A549 (cell line): ENCODE measurements at regions not wholly inside any gene's neighbourhood (a gene's known extent, or its start where the extent isn't known, plus 50 kb on each side); places are given as distances from the start of the nearest gene placed in this dataset.

ENCODE experiments used
- ATAC-seq, 2 experiments: fragments of 200-7000 bp in 1 of 2; fragments of >200 bp in 1 of 2; cut with Nextera tagmentation in 1 of 2; cut with Tn5 transposase in 1 of 2; 3 replicates each; pipeline versions ENCODE4 v1.8.0 to v1.9.1; 2018 to 2020; ENCODE audit warnings: mild to moderate bottlenecking in 1 of 2, moderate library complexity in 1 of 2
- CTCF ChIA-PET: fragments of 300-600 bp; sonication (Branson Sonifier 250); formaldehyde crosslinking; extraction: SDS; loops from one replicate; lab custom pipeline; 2021; ENCODE audit warnings: antibody characterized with exemption, inconsistent platforms; lab: Yijun Ruan, JAX
- POLR2A ChIA-PET: fragments of 350-600 bp; formaldehyde crosslinking; extraction: SDS; loops from one replicate; lab custom pipeline; 2021; ENCODE audit warnings: antibody characterized with exemption, inconsistent platforms; lab: Yijun Ruan, JAX
- DNase-seq, 2 experiments: peaks; one replicate each; pipeline versions ENCODE4 v3.0.0 to v3.0.0-alpha.2; 2011 to 2016; ENCODE audit warnings: low read depth in 1 of 2, low spot score in 1 of 2
- FAIRE-seq: peaks from 2 replicates; lab custom pipeline; 2011; peaks lifted over from hg19 to GRCh38; lab: Jason Lieb, UNC
- H3K27ac ChIP-seq, 2 experiments: fragments of >200 bp; sonication (Bioruptor Twin); formaldehyde crosslinking; 3 replicates each; pipeline ENCODE4 v1.5.1; 2016 to 2017
- H3K4me1 ChIP-seq: fragments of >200 bp; sonication (Bioruptor Twin); formaldehyde crosslinking; 3 replicates; pipeline ENCODE4 v1.6.1; 2016
- H3K4me2 ChIP-seq: fragments of >200 bp; sonication (Bioruptor Twin); formaldehyde crosslinking; 3 replicates; pipeline ENCODE4 v1.6.1; 2016
- H3K4me3 ChIP-seq: fragments of >200 bp; sonication (Bioruptor Twin); formaldehyde crosslinking; 3 replicates; pipeline ENCODE4 v1.5.1; 2016
- H3K9me3 ChIP-seq: fragments of >200 bp; sonication (Bioruptor Twin); formaldehyde crosslinking; 3 replicates; pipeline ENCODE4 v1.6.1; 2016
- BCL3 ChIP-seq: fragments of >200 bp; sonication (Bioruptor Twin); formaldehyde crosslinking; IDR thresholded peaks from 3 replicates; pipeline ENCODE4 v1.6.1; 2016
- CBX8 ChIP-seq: fragments of 200-600 bp; sonication (generic); IDR thresholded peaks from 2 replicates; pipeline ENCODE4 v1.6.1; 2016
- CHD2 ChIP-seq: fragments of 150-350 bp; IDR thresholded peaks from 2 replicates; pipeline ENCODE4 v1.6.1; 2014; ENCODE audit warnings: low read length; ENCODE audit not compliant: partially characterized antibody
- EHF ChIP-seq: fragments of 250-450 bp; sonication (Bioruptor Pico); IDR thresholded peaks from 2 replicates; pipeline ENCODE4 v1.5.0; 2020; ENCODE audit warnings: mild to moderate bottlenecking
- ELK1 ChIP-seq: fragments of 150-350 bp; IDR thresholded peaks from 2 replicates; pipeline ENCODE4 v1.6.1; 2014; ENCODE audit warnings: low read depth, mild to moderate bottlenecking, low read length
- EP300 ChIP-seq, 2 experiments: fragments of >200 bp; sonication (Bioruptor Twin); formaldehyde crosslinking; IDR thresholded peaks; 2 replicates in 1 of 2; 3 replicates in 1 of 2; pipeline ENCODE4 v1.6.1; 2016 to 2017
- HDAC2 ChIP-seq: fragments of 200-600 bp; sonication (generic); IDR thresholded peaks from 2 replicates; pipeline ENCODE4 v1.6.1; 2016
- HOXA7 ChIP-seq: fragments of 250-450 bp; sonication (Bioruptor Pico); IDR thresholded peaks from 2 replicates; pipeline ENCODE4 v1.5.0; 2020; ENCODE audit warnings: mild to moderate bottlenecking, moderate library complexity
- HOXB5 ChIP-seq: fragments of 250-450 bp; sonication (Bioruptor Pico); IDR thresholded peaks from 2 replicates; pipeline ENCODE4 v1.5.0; 2020; ENCODE audit warnings: mild to moderate bottlenecking, moderate library complexity
- JUN ChIP-seq, 2 experiments: fragments of >200 bp; sonication (Bioruptor Twin); formaldehyde crosslinking; IDR thresholded peaks; 2 replicates in 1 of 2; 3 replicates in 1 of 2; pipeline ENCODE4 v1.6.1; 2016 to 2017
- KDM1A ChIP-seq: fragments of 200-600 bp; sonication (generic); IDR thresholded peaks from 2 replicates; pipeline ENCODE4 v1.6.1; 2016; ENCODE audit warnings: low read depth, mild to moderate bottlenecking
- KDM5A ChIP-seq: fragments of 200-600 bp; sonication (generic); IDR thresholded peaks from 2 replicates; pipeline ENCODE4 v1.6.1; 2016; ENCODE audit warnings: antibody characterized with exemption, mild to moderate bottlenecking
- MAFK ChIP-seq: fragments of 450-650 bp; IDR thresholded peaks from 2 replicates; pipeline ENCODE4 v1.6.1; 2014; ENCODE audit not compliant: partially characterized antibody
- MAX ChIP-seq: IDR thresholded peaks from 2 replicates; pipeline ENCODE4 v1.6.1; 2012
- MYC ChIP-seq: IDR thresholded peaks from 2 replicates; pipeline ENCODE4 v1.6.1; 2012; ENCODE audit warnings: mild to moderate bottlenecking, inconsistent platforms, low read length, improper control_type of control experiment, borderline replicate concordance
- NPAS2 ChIP-seq: fragments of 250-450 bp; sonication (Bioruptor Pico); IDR thresholded peaks from 2 replicates; pipeline ENCODE4 v1.8.0; 2022; ENCODE audit warnings: mild to moderate bottlenecking, moderate library complexity, borderline replicate concordance
- PHF8 ChIP-seq: fragments of 200-600 bp; sonication (generic); IDR thresholded peaks from 2 replicates; pipeline ENCODE4 v1.6.1; 2016; ENCODE audit warnings: low read depth, mild to moderate bottlenecking, antibody characterized with exemption, moderate library complexity, borderline replicate concordance
- RARB ChIP-seq: fragments of 250-450 bp; sonication (Bioruptor Pico); IDR thresholded peaks from 2 replicates; pipeline ENCODE4 v1.8.0; 2021; ENCODE audit warnings: mild to moderate bottlenecking, moderate library complexity
- SREBF2 ChIP-seq: fragments of 450-650 bp; IDR thresholded peaks from 2 replicates; pipeline ENCODE4 v1.6.1; 2014; ENCODE audit warnings: mild to moderate bottlenecking, moderate library complexity
- TFCP2L1 ChIP-seq: fragments of 250-450 bp; sonication (Bioruptor Pico); IDR thresholded peaks from 2 replicates; pipeline ENCODE4 v1.5.0; 2021; ENCODE audit warnings: mild to moderate bottlenecking
- TP53 ChIP-seq: fragments of 250-450 bp; sonication (Bioruptor Pico); IDR thresholded peaks from 2 replicates; pipeline ENCODE4 v1.5.0; 2021; ENCODE audit warnings: mild to moderate bottlenecking, moderate library complexity
- ZFP36 ChIP-seq: fragments of 450-650 bp; IDR thresholded peaks from 2 replicates; pipeline ENCODE4 v1.6.1; 2014; ENCODE audit warnings: borderline replicate concordance; ENCODE audit not compliant: partially characterized antibody
- ZSCAN20 ChIP-seq: fragments of 250-450 bp; sonication (Bioruptor Pico); IDR thresholded peaks from 2 replicates; pipeline ENCODE4 v1.8.0; 2022; ENCODE audit warnings: mild to moderate bottlenecking, moderate library complexity
- WGBS: methylation state at CpG from one replicate; pipeline ENCODE4 v1.1.6; 2017; ENCODE audit errors: missing lambda C conversion rate; 5-methylcytosine and 5-hydroxymethylcytosine counted together
- TF ChIP-seq, protein P1 (sequence below): fragments of 200-600 bp; sonication (generic); IDR thresholded peaks from 2 replicates; pipeline ENCODE4 v1.6.1; 2016; ENCODE audit warnings: antibody characterized with exemption, mild to moderate bottlenecking, moderate library complexity
- TF ChIP-seq, protein P2 (sequence below): IDR thresholded peaks from 2 replicates; pipeline ENCODE4 v1.6.1; 2012; ENCODE audit warnings: low read depth, borderline replicate concordance
- TF ChIP-seq, protein P3 (sequence below): fragments of 450-650 bp; IDR thresholded peaks from 2 replicates; pipeline ENCODE4 v1.6.1; 2014; ENCODE audit warnings: antibody characterized with exemption
- TF ChIP-seq, protein P4 (sequence below): fragments of >200 bp; sonication (Bioruptor Twin); formaldehyde crosslinking; IDR thresholded peaks from 2 replicates; pipeline ENCODE4 v1.6.1; 2016
- TF ChIP-seq, protein P5 (sequence below): fragments of 250-450 bp; sonication (Bioruptor Pico); IDR thresholded peaks from 2 replicates; pipeline ENCODE4 v1.5.0; 2020; ENCODE audit warnings: low read depth, mild to moderate bottlenecking, moderate library complexity

GRCh38 chr10:121302541-121303180, 295.6 kb downstream of the FGFR2 start:
- no peak for ATAC-seq
- TF ChIP-seq TFCP2L1 (CRISPR knock-in tag) (no peak), PHF8 (no peak), CBX8 (no peak), HOXB5 (no peak), TP53 (CRISPR knock-in tag) (no peak), JUN (IDR thresholded peaks at IDR 0.05) (no peak), ZSCAN20 (no peak), HDAC2 (no peak), ELK1 (no peak), EP300 (IDR thresholded peaks at IDR 0.05) (no peak), MAX (no peak), ZFP36 (no peak), SREBF2 (no peak), KDM1A (no peak), HOXA7 (no peak), KDM5A (no peak), CHD2 (no peak), RARB (CRISPR knock-in tag) (no peak)
- TF ChIP-seq, protein P1, sequence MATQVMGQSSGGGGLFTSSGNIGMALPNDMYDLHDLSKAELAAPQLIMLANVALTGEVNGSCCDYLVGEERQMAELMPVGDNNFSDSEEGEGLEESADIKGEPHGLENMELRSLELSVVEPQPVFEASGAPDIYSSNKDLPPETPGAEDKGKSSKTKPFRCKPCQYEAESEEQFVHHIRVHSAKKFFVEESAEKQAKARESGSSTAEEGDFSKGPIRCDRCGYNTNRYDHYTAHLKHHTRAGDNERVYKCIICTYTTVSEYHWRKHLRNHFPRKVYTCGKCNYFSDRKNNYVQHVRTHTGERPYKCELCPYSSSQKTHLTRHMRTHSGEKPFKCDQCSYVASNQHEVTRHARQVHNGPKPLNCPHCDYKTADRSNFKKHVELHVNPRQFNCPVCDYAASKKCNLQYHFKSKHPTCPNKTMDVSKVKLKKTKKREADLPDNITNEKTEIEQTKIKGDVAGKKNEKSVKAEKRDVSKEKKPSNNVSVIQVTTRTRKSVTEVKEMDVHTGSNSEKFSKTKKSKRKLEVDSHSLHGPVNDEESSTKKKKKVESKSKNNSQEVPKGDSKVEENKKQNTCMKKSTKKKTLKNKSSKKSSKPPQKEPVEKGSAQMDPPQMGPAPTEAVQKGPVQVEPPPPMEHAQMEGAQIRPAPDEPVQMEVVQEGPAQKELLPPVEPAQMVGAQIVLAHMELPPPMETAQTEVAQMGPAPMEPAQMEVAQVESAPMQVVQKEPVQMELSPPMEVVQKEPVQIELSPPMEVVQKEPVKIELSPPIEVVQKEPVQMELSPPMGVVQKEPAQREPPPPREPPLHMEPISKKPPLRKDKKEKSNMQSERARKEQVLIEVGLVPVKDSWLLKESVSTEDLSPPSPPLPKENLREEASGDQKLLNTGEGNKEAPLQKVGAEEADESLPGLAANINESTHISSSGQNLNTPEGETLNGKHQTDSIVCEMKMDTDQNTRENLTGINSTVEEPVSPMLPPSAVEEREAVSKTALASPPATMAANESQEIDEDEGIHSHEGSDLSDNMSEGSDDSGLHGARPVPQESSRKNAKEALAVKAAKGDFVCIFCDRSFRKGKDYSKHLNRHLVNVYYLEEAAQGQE = no peak
- TF ChIP-seq, protein P2, sequence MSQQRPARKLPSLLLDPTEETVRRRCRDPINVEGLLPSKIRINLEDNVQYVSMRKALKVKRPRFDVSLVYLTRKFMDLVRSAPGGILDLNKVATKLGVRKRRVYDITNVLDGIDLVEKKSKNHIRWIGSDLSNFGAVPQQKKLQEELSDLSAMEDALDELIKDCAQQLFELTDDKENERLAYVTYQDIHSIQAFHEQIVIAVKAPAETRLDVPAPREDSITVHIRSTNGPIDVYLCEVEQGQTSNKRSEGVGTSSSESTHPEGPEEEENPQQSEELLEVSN = no peak
- TF ChIP-seq, all 56 proteins: peak for 0
- Histone ChIP-seq H3K4me1 (no peaks in the 10 kb centered on the region), H3K27ac (no peak overlapping the region), H3K9me3 (no peaks in the 10 kb centered on the region), H3K4me3 (no peak overlapping the region), H3K4me2 (no peak overlapping the region)
- CTCF ChIA-PET = no interaction called here
- POLR2A ChIA-PET = no interaction called here
- WGBS = 24% methylated on average over 7 of the region's 7 CpGs
- FAIRE-seq = no peak
- no peak for DNase-seq

DNA sequence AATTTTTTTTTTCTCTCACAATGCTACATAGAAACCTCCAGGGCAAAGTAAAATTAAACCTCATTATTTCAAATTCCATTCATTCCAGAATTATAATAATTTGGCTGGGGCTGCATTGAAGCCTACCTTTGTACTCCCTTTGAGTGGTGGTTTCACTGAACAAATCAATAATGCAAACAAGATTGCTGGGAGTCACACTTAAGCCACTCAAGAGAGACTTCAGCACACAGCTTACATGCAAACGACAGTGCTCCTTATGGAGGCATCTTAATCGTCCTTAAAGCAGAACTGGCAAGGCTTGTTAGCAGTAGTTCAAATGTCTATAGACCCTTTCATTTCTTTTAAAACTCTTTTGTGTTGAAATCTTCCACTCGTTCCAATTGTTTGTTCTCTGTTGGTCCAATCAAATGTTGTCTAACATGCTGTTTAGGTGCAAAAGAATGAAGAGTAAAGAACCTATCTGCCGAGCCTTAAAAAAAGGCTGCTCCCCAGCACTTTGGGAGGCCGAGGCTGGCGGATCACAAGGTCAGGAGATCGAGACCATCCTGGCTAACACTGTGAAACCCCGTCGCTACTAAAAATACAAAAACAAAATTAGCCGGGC, 294.9 kb downstream of the FGFR2 start:
- TF ChIP-seq, protein P3, sequence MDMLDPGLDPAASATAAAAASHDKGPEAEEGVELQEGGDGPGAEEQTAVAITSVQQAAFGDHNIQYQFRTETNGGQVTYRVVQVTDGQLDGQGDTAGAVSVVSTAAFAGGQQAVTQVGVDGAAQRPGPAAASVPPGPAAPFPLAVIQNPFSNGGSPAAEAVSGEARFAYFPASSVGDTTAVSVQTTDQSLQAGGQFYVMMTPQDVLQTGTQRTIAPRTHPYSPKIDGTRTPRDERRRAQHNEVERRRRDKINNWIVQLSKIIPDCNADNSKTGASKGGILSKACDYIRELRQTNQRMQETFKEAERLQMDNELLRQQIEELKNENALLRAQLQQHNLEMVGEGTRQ = no peak
- TF ChIP-seq MYC = no peak
- no peak for TF ChIP-seq JUN (IDR thresholded peaks at IDR 0.05)
- no peak for TF ChIP-seq BCL3
- no peak for TF ChIP-seq EHF (CRISPR knock-in tag)
- TF ChIP-seq KDM5A = no peak
- TF ChIP-seq, protein P4, sequence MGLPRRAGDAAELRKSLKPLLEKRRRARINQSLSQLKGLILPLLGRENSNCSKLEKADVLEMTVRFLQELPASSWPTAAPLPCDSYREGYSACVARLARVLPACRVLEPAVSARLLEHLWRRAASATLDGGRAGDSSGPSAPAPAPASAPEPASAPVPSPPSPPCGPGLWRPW = no peak
- TF ChIP-seq CBX8 = no peak
- TF ChIP-seq MAFK = no peak
- no peak for TF ChIP-seq NPAS2 (CRISPR knock-in tag)
- TF ChIP-seq, protein P5, sequence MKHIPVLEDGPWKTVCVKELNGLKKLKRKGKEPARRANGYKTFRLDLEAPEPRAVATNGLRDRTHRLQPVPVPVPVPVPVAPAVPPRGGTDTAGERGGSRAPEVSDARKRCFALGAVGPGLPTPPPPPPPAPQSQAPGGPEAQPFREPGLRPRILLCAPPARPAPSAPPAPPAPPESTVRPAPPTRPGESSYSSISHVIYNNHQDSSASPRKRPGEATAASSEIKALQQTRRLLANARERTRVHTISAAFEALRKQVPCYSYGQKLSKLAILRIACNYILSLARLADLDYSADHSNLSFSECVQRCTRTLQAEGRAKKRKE = no peak
- Histone ChIP-seq H3K4me1 (no peaks in the 10 kb centered on the region), H3K9me3 (no peaks in the 10 kb centered on the region), H3K27ac (no peak overlapping the region), H3K4me3 (no peak overlapping the region), H3K4me2 (no peak overlapping the region)
- no peak for ATAC-seq
- FAIRE-seq = no peak
- ChIA-PET POLR2A (no interaction called here), CTCF (no interaction called here)
- no peak for DNase-seq
- 23% methylated on average over 10 of the region's 10 CpGs for WGBS
